GM10248 (cell line): ENCODE measurements at regions not wholly inside any gene's neighbourhood (a gene's known extent, or its start where the extent isn't known, plus 50 kb on each side); places are given as distances from the start of the nearest gene placed in this dataset.

Source experiments
- CTCF ChIA-PET: fragments of 300-600 bp; sonication (Branson Sonifier 250); formaldehyde crosslinking; extraction: SDS; loops from one replicate; lab custom pipeline; 2021; ENCODE audit warnings: antibody characterized with exemption; lab: Yijun Ruan, JAX
- POLR2A ChIA-PET: fragments of 350-650 bp; sonication (Branson Sonifier 250); formaldehyde crosslinking; extraction: SDS; loops from one replicate; lab custom pipeline; 2020; ENCODE audit warnings: antibody characterized with exemption; lab: Yijun Ruan, JAX
- DNase-seq: peaks from one replicate; pipeline ENCODE4 v3.0.0; 2012; ENCODE audit errors: extremely low spot score
- TF ChIP-seq, protein P1 (sequence below): IDR thresholded peaks from 2 replicates; pipeline ENCODE4 v1.5.1; 2012; ENCODE audit warnings: mild to moderate bottlenecking, low read depth; ENCODE audit errors: extremely low read depth, missing control alignments, control extremely low read depth

DNA sequence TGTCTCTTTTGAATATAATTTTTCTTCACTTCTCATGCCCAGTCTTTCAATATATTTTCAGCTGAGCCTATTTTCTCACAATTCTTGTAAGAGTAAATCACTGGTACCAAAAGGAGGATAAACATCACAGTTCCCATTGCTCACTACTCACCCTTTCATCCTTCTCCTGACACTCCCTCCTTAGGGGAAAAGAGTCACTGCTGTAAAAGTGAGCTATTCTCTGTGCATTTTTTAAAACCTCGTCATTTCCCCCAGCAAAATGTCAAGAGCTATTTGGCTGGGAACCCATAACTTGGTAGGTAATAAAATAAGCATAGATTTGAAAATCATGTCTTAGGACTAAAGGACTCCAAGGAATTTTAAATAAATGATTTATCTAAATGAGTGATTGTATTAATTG is 340.1 kb upstream of the GYPC start:
- POLR2A ChIA-PET: no interaction called here
- TF ChIP-seq, protein P1, sequence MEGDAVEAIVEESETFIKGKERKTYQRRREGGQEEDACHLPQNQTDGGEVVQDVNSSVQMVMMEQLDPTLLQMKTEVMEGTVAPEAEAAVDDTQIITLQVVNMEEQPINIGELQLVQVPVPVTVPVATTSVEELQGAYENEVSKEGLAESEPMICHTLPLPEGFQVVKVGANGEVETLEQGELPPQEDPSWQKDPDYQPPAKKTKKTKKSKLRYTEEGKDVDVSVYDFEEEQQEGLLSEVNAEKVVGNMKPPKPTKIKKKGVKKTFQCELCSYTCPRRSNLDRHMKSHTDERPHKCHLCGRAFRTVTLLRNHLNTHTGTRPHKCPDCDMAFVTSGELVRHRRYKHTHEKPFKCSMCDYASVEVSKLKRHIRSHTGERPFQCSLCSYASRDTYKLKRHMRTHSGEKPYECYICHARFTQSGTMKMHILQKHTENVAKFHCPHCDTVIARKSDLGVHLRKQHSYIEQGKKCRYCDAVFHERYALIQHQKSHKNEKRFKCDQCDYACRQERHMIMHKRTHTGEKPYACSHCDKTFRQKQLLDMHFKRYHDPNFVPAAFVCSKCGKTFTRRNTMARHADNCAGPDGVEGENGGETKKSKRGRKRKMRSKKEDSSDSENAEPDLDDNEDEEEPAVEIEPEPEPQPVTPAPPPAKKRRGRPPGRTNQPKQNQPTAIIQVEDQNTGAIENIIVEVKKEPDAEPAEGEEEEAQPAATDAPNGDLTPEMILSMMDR: no peak
- CTCF ChIA-PET: interaction anchor here (0.8 to 1.6 kb wide), 4 partner anchors 20 to 71 kb away, joined by 3 read pairs; no protein-coding TSS in a partner anchor
- no peak for DNase-seq

DNA sequence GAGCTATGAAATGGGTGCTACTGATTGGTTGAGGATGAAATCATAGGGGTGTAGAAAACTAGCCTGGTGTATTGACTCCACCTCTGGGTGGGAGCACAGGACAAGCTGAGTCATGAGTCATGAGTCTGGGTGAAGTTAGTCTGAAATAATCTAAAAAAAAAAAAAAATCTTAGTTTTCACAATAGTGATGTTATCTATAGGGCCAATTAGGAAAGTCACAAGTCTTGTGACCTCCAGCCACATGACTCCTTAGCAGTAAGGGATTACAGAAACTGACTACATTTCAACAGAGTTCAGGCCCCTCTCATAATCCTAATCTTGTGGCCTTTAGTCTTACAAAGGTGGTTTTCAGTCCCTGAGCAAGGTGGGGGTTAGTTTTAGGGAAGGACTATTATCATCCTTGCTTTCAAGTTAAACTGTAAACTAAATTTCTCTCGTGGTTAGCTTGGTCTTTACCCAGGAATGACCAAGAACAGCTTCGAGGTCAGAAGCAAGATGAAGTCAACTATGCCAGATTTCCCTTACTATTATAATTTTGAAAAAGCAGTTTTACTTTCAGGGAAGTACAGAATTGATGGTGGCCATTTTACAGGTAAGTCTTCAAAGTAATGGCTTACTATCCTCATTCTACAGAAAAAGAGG is 338.0 kb upstream of the GYPC start:
- ChIA-PET POLR2A (no interaction called here), CTCF (interaction anchor here (1.1 to 3.0 kb wide), 2 partner anchors 10 to 50 kb away, joined by 3 to 7 read pairs; no protein-coding TSS in a partner anchor)
- TF ChIP-seq, protein P1: no peak
- DNase-seq: no peak

DNA sequence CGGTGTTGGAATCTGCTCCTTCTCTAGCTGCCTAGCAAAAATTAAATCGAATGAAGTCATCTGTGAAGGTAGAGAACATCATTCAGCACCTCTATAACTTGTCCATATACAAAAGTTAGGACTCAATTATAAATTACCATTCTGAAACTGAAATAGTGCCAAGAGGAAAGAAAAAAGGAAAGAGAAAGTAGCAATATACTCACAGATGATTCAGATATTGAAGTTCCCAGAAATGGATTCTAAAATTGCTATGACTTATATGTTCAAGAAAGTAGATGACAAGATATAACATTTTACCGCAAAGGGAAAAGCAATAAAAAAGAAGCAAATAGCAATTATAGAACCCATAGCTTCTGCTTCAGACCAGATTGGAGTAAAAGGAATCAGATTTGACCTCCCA is 333.6 kb upstream of the GYPC start:
- TF ChIP-seq, protein P1: no peak
- no peak for DNase-seq
- ChIA-PET CTCF (no interaction called here), POLR2A (no interaction called here)

DNA sequence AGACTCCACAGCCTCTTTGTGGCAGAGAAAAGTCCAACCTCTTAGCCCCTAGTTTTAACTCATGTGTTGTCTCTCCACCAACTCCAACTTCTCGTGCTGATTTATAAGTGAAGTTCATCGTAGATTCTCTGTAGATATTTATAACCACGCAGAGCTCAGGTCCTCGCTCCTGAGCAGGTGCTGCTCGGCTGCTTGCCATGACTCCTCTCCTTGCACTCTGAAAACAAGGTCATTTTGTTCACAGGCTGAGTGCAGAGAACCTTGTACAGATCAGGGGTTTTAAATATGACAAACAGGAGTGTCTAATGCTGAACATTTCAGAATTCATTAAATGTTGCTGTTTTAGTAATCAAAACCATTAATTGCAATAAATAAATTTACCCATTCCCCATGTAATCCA is 330.8 kb upstream of the GYPC start:
- CTCF ChIA-PET: no interaction called here
- POLR2A ChIA-PET: no interaction called here
- TF ChIP-seq, protein P1: no peak
- DNase-seq: no peak

DNA sequence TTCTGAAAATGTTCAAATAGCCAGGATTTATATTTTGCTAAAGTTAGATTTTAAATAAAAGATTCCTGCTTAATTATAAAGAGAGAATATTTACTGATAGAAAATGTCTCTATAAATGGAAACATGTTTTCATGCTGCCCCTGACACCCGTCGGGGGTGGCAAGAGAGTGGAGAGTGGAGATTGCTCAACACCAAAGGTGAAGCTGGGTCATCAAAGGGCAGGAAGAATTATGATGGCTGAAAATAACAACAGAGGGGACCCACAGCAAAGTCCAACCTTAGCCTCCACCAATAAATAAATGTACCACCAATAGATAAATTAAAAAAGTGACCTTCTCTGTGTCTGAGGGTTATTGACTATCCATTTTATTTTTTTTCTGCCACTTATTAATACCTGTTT is 326.8 kb upstream of the GYPC start:
- ChIA-PET POLR2A (no interaction called here), CTCF (no interaction called here)
- TF ChIP-seq, protein P1: no peak
- no peak for DNase-seq

DNA sequence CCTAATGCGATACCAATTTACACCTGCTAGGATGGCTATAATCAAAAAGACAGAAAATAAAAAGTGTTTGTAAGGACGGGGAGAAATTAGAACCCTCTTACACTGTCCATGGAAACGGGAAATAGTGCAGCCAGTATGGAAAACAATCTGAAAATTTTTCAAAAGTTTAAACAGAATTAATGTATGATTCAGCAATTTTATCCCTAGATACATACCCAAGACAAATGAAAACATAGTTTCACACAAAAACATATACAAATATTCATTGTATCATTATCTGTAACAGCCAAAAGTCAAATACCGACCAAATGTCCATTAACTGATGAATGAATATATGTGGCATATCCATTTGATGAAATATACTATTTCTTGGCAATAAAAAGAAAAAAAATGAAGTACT is 313.5 kb upstream of the GYPC start:
- TF ChIP-seq, protein P1: no peak
- no peak for DNase-seq
- POLR2A ChIA-PET: no interaction called here
- CTCF ChIA-PET: no interaction called here
